Midbrain (tissue), 1 donor: ENCODE measurements at regions not wholly inside any gene's neighbourhood (a gene's known extent, or its start where the extent isn't known, plus 50 kb on each side); places are given as distances from the start of the nearest gene placed in this dataset.
A peak's percentile ranks its signal among the peaks of the same experiment; 100 is the strongest.

Source experiments
- DNase-seq: peaks from one replicate; lab custom pipeline; 2025; lab: John Stamatoyannopoulos, UW

DNA sequence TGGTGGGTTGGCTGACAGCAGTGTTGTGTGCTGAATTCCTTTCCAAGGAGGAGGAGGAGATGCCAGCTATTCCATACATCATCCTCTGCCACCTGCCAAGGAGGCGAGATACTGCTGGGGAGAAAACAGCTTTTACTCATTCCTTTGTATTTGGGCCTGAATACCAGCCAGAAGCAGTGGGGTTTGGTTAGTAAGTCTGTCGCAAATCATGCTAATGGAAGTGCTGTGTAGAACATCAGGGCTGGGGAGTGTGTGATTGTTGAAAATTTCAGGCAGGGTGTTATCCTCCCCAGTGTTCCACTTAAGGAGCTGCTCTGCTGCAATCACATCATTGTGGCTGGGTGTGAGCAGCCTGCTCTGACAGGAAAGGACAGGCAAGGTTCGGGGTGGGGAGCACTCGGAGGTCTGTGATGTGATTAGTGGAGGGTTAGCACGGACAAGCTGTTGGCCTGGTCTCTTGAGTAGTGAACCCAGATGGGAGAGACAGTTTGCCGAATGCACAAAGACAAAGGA, 128.2 kb upstream of the DLX2 start:
- no peak for DNase-seq

DNA sequence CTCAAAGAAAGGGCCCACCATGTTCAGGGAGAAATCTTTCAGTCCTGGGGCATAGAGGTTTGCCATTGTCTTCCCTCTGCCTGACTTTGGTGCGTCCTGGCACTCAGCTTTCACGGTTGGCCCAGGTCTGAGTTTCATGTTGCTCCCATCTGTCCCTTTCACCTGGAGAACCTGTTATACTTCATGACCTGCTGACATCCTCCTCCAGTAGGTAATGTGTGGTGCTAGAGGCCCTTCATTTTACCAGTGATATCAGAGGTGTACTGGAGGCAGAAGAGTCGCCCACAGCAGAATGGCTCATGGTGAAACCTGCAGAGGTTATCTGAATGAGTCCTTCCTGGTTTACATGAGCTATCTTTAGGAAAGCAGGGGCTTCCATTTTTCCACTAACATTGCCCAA, 128.8 kb upstream of the DLX2 start:
- no peak for DNase-seq

- DNase-seq = no peak
Observed at GRCh38 chr2:172232708-172233396, 130.2 kb upstream of the DLX2 start.

DNA sequence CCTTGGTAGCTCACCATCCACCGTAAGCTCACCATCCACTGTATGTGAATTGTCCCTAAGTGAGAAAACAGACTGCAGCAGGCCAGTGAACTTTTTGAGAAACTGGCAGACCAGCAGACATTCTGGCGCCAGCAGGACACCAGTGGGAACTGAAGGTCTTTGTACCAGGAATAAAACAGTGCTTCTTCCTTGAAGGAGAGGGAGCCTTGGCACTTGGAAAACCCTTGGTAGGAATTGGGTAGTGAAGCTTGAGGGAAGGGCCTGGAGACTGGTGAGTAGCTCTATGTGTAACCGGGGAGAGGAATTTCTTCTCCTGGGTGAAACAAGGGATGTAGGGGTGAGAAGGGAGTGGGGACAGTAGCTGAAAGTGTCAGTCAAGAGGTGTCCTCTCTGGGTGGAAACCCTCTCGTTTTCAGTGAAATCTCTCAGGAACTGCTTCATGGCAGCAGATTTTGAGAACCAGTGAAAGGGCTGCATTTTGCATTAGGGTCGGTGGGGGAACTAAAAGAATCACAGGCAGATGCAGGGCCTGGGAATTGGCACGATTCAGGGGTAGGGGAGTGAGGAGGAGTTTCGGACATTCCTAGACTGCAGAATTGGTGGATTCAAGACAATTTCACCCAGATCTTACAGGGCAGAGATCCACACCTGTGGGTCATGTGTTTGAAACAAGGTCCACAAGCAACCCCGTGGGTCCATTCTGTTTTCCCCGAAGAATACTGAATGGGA, 131.5 kb upstream of the DLX2 start:
- peak; percentile 49 for DNase-seq

- DNase-seq = no peak
Observed at GRCh38 chr2:172234716-172235691, 132.3 kb upstream of the DLX2 start.

- DNase-seq = no peak
Observed at GRCh38 chr2:172239944-172240590, 137.4 kb upstream of the DLX2 start.

GRCh38 chr2:172241222-172241621, 138.5 kb upstream of the DLX2 start:
- DNase-seq = peak; percentile 45

DNA sequence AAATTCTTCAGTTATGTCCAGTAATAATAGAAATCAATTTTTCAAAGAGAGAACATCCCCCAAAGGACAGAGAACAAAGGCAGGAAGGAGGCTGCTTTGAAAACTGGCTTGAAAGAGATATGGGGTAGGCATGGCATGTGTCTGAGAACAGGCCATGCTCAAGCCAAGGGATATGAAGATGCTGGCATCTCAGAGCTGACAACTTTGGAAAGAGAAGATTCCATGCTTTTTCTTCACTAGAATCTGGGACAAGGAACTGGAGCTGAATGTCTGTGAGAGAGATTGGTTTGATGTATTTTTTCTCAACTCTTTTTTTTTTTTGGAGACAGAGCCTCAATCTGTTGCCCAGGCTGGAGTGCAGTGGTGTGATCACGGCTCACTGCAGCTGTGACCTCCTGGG, 139.8 kb upstream of the DLX2 start:
- no peak for DNase-seq

- no peak for DNase-seq
Observed at GRCh38 chr2:172242961-172243360, 140.3 kb upstream of the DLX2 start.

GRCh38 chr2:172244419-172245130, 141.9 kb upstream of the DLX2 start:
- DNase-seq = no peak

DNA sequence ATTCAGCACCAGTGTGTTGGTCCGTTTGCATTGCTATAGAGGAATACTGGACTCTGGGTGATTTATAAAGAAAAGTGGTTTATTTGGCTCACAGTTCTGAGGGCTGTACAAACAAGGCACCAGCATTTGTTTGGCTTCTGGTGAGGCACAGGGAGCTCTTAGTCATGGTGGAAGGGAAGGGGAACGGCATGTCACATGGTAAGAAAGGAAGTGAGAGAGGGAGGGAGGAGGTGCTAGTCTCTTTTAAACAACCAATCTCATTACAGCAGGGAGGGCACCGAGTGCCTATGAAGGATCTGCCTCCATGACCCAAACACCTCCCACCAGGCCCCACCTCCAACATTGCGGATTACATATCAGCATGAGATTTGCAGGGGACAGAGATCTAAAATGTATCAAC, 143.9 kb upstream of the DLX2 start:
- no peak for DNase-seq

- no peak for DNase-seq
Observed at GRCh38 chr2:172247203-172247602, 144.5 kb upstream of the DLX2 start.

- no peak for DNase-seq
Observed at GRCh38 chr2:172248381-172248780, 145.7 kb upstream of the DLX2 start.

DNA sequence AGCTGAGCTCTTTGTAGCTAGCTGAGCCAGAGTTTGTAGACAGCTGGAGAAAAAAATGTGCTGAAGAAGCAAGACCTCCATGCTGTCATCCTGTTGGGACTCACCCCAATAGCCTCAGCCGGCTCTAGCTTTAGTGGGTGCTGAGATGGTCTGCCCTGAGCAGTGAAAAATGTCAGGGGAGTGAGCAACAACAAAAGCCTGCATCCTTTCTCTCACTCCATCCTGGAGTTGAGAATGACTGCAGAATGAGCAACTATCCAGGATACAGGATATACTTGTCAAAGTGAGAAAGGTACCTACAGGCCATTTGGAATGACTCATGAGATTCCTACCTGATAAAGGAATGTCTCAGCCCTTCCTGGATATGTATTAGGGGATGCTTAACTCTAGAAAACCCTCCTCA, 146.1 kb upstream of the DLX2 start:
- no peak for DNase-seq

DNA sequence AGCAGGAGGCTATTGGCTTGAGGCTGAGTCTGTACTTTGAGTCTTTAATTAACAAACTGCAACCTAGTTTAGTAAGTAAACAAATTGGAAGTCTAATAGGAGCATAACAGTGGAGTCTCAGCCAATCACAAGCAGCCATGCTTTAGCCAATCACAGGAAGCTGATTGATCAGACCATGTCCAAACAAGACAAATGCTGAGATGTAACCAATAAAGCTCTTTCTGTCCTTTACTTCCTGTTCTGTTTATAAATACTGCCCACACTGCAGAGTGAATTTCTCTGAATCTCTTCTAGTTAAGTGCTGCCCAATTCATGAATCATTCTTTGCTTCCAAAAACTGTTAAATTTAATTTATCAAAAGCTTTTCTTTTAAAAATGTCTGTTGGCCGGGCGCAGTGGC, 146.6 kb upstream of the DLX2 start:
- no peak for DNase-seq

DNA sequence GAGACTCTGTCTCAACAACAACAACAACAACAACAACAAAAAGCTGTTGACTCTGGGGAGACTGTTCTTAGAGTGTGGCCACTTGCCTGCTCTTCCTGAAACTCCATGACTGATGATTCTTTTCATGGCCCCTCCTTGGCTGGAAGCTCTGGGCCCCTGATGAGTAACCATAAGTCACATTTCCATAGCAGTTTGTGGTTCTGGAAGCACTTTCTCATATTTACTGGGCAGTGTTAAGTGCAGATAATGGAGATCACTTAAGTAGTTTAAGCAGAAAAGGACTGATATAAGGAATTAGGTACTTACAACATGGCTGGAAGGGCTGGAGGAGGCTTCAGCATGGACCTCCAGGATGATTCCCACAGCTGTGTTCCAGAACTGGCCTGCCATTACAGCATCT, 147.3 kb upstream of the DLX2 start:
- DNase-seq = no peak

DNA sequence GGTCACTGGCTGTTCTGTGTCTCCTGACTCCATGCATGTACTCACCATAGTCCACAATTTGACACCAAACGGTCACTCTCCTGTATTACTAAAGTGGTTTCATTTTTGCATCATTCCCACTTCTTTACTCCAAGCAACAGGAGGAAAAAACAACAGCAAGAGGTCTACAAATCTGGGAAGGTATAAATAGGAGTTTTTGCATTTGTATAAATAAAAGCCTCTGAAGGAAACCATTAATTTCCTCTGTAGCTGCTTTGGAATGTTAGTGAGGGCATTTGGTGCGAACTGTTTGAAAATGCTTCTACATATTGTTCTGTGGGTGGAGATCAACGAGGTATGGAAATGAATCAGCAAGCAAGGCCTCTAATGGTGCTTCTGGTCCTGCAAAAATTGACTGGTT, 148.5 kb upstream of the DLX2 start:
- no peak for DNase-seq

GRCh38 chr2:172252154-172252553, 149.5 kb upstream of the DLX2 start:
- no peak for DNase-seq

- DNase-seq = no peak
Observed at GRCh38 chr2:172253190-172254052, 150.7 kb upstream of the DLX2 start.

- no peak for DNase-seq
Observed at GRCh38 chr2:172256886-172257285, 154.2 kb upstream of the DLX2 start.
